SK-N-SH (cell line): ENCODE measurements at regions not wholly inside any gene's neighbourhood (a gene's known extent, or its start where the extent isn't known, plus 50 kb on each side); places are given as distances from the start of the nearest gene placed in this dataset.

Experiments used
- CTCF ChIA-PET: fragments of 300-600, 350-600 bp; formaldehyde crosslinking; extraction: SDS; loops from one replicate; lab custom pipeline; 2021; lab: Yijun Ruan, JAX
- POLR2A ChIA-PET: fragments of 350-600 bp; sonication (Branson Sonifier 250); formaldehyde crosslinking; extraction: SDS; loops from one replicate; lab custom pipeline; 2020; ENCODE audit warnings: antibody characterized with exemption, inconsistent platforms; lab: Yijun Ruan, JAX
- DNase-seq: peaks from one replicate; pipeline ENCODE4 v3.0.0; 2012
- H2AFZ ChIP-seq: fragments of 200-600 bp; sonication (generic); 2 replicates; pipeline ENCODE4 v1.8.1; 2016; ENCODE audit warnings: antibody characterized with exemption, mild to moderate bottlenecking, low read depth
- H3F3A ChIP-seq: fragments of 200-600 bp; sonication (generic); replicated peaks from 2 replicates; pipeline ENCODE3; 2016; ENCODE audit warnings: antibody characterized with exemption, mild to moderate bottlenecking; ENCODE audit not compliant: insufficient read depth
- H3K27ac ChIP-seq, 2 experiments: fragments of 200-500 bp in 1 of 2; fragments of 200-600 bp in 1 of 2; sonication (Bioruptor generic) in 1 of 2; sonication (generic), shearing (Covaris generic) in 1 of 2; 2 replicates each; pipeline versions ENCODE4 v1.5.1 to v1.6.1; 2014 to 2016; ENCODE audit warnings: low read depth in 2 of 2, inconsistent platforms in 1 of 2, low read length in 1 of 2, mild to moderate bottlenecking in 1 of 2, mixed read lengths in 1 of 2
- H3K27me3 ChIP-seq: fragments of 200-600 bp; sonication (generic), shearing (Covaris generic); 2 replicates; pipeline ENCODE4 v1.6.1; 2016; ENCODE audit warnings: mixed run types; ENCODE audit not compliant: insufficient read depth
- H3K36me3 ChIP-seq, 2 experiments: fragments of 200-500 bp in 1 of 2; fragments of 200-600 bp in 1 of 2; sonication (Bioruptor generic) in 1 of 2; sonication (generic) in 1 of 2; replicated peaks in 1 of 2; 2 replicates each; pipeline versions ENCODE3 to v1.5.1; 2014 to 2016; ENCODE audit warnings: low read length in 1 of 2, mild to moderate bottlenecking in 1 of 2; ENCODE audit not compliant: insufficient read depth in 2 of 2, control insufficient read depth in 1 of 2
- H3K4me1 ChIP-seq, 2 experiments: fragments of 200-500 bp in 1 of 2; fragments of 200-600 bp in 1 of 2; sonication (Bioruptor generic) in 1 of 2; sonication (generic), shearing (Covaris generic) in 1 of 2; 2 replicates each; pipeline versions ENCODE4 v1.5.1 to v1.6.1; 2014 to 2016; ENCODE audit warnings: low read depth in 1 of 2, low read length in 1 of 2, mixed run types in 1 of 2; ENCODE audit not compliant: insufficient read depth in 2 of 2, control insufficient read depth in 1 of 2
- H3K4me2 ChIP-seq: fragments of 200-600 bp; sonication (generic), shearing (Covaris generic); 2 replicates; pipeline ENCODE4 v1.6.1; 2017; ENCODE audit warnings: mixed run types
- H3K4me3 ChIP-seq, 2 experiments: fragments of 200-500 bp in 1 of 2; fragments of 200-600 bp in 1 of 2; sonication (Bioruptor generic) in 1 of 2; sonication (generic), shearing (Covaris generic) in 1 of 2; 2 replicates each; pipeline versions ENCODE4 v1.5.1 to v1.8.1; 2014 to 2016; ENCODE audit warnings: low read depth in 2 of 2, inconsistent platforms in 1 of 2, low read length in 1 of 2, mild to moderate bottlenecking in 1 of 2, mixed read lengths in 1 of 2, moderate library complexity in 1 of 2
- H3K79me2 ChIP-seq: fragments of 200-600 bp; sonication (generic); 2 replicates; pipeline ENCODE4 v1.8.1; 2017; ENCODE audit warnings: mild to moderate bottlenecking; ENCODE audit not compliant: insufficient read depth
- H3K9ac ChIP-seq: fragments of 200-600 bp; sonication (generic); 2 replicates; pipeline ENCODE4 v1.6.1; 2017; ENCODE audit warnings: mixed run types
- H3K9me2 ChIP-seq: fragments of 200-600 bp; sonication (generic); 2 replicates; pipeline ENCODE4 v1.6.1; 2017; ENCODE audit warnings: mixed run types
- H3K9me3 ChIP-seq: fragments of 200-600 bp; sonication (generic); 2 replicates; pipeline ENCODE4 v1.6.1; 2017; ENCODE audit warnings: mixed run types, mild to moderate bottlenecking, moderate library complexity
- H4K20me1 ChIP-seq: fragments of 200-600 bp; sonication (generic); 2 replicates; pipeline ENCODE4 v1.6.1; 2017; ENCODE audit warnings: mild to moderate bottlenecking, mixed run types; ENCODE audit not compliant: insufficient read depth
- CHD2 ChIP-seq: fragments of 150-350 bp; IDR thresholded peaks from 2 replicates; pipeline ENCODE4 v1.6.1; 2018; ENCODE audit warnings: low read length; ENCODE audit not compliant: partially characterized antibody
- ELF1 ChIP-seq: IDR thresholded peaks from 2 replicates; pipeline ENCODE4 v1.4.0; 2012
- FOXJ3 ChIP-seq: sonication (generic); formaldehyde crosslinking; IDR thresholded peaks from 2 replicates; pipeline ENCODE4 v1.5.1; 2020; ENCODE audit warnings: mild to moderate bottlenecking, missing genetic modification reagents
- FOXM1 ChIP-seq: IDR thresholded peaks from 2 replicates; pipeline ENCODE4 v1.4.0; 2012; ENCODE audit warnings: low read depth, mild to moderate bottlenecking
- NFIC ChIP-seq: IDR thresholded peaks from 2 replicates; pipeline ENCODE4 v1.4.0; 2012; ENCODE audit warnings: borderline replicate concordance
- NRF1 ChIP-seq: IDR thresholded peaks from 2 replicates; pipeline ENCODE4 v1.6.1; 2012; ENCODE audit warnings: low read depth, mild to moderate bottlenecking, low read length
- POLR2AphosphoS5 ChIP-seq: IDR thresholded peaks from 2 replicates; pipeline ENCODE4 v1.6.1; 2012; ENCODE audit warnings: low read depth, low read length
- RAD21 ChIP-seq: IDR thresholded peaks from 2 replicates; pipeline ENCODE4 v1.6.1; 2012; ENCODE audit warnings: mild to moderate bottlenecking, low read length
- RFX5 ChIP-seq: IDR thresholded peaks from 2 replicates; pipeline ENCODE4 v1.6.1; 2012; ENCODE audit warnings: mild to moderate bottlenecking, improper control_type of control experiment, low read length
- RXRA ChIP-seq: IDR thresholded peaks from 2 replicates; pipeline ENCODE4 v1.4.0; 2012; ENCODE audit warnings: low read depth, mild to moderate bottlenecking, borderline replicate concordance
- WGBS: methylation state at CpG from one replicate; pipeline ENCODE4 v1.1.6; 2017; ENCODE audit warnings: low lambda C conversion rate; 5-methylcytosine and 5-hydroxymethylcytosine counted together
- TF ChIP-seq, protein P1 (sequence below): IDR thresholded peaks from 2 replicates; pipeline ENCODE4 v1.6.1; 2012; ENCODE audit warnings: mild to moderate bottlenecking, low read depth, low read length, moderate library complexity
- TF ChIP-seq, protein P2 (sequence below): fragments of 150-350 bp; IDR thresholded peaks from 2 replicates; pipeline ENCODE4 v1.6.1; 2016; ENCODE audit warnings: mild to moderate bottlenecking, low read depth, low read length

- TF ChIP-seq, protein P1, sequence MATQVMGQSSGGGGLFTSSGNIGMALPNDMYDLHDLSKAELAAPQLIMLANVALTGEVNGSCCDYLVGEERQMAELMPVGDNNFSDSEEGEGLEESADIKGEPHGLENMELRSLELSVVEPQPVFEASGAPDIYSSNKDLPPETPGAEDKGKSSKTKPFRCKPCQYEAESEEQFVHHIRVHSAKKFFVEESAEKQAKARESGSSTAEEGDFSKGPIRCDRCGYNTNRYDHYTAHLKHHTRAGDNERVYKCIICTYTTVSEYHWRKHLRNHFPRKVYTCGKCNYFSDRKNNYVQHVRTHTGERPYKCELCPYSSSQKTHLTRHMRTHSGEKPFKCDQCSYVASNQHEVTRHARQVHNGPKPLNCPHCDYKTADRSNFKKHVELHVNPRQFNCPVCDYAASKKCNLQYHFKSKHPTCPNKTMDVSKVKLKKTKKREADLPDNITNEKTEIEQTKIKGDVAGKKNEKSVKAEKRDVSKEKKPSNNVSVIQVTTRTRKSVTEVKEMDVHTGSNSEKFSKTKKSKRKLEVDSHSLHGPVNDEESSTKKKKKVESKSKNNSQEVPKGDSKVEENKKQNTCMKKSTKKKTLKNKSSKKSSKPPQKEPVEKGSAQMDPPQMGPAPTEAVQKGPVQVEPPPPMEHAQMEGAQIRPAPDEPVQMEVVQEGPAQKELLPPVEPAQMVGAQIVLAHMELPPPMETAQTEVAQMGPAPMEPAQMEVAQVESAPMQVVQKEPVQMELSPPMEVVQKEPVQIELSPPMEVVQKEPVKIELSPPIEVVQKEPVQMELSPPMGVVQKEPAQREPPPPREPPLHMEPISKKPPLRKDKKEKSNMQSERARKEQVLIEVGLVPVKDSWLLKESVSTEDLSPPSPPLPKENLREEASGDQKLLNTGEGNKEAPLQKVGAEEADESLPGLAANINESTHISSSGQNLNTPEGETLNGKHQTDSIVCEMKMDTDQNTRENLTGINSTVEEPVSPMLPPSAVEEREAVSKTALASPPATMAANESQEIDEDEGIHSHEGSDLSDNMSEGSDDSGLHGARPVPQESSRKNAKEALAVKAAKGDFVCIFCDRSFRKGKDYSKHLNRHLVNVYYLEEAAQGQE, result no peak
- TF ChIP-seq FOXJ3 (CRISPR knock-in tag), result no peak
- no peak for TF ChIP-seq ELF1
- TF ChIP-seq NRF1, result no peak
These were observed 71.8 kb upstream of the NDN start (continued) for GRCh38 chr15:23758891-23759290.

DNA sequence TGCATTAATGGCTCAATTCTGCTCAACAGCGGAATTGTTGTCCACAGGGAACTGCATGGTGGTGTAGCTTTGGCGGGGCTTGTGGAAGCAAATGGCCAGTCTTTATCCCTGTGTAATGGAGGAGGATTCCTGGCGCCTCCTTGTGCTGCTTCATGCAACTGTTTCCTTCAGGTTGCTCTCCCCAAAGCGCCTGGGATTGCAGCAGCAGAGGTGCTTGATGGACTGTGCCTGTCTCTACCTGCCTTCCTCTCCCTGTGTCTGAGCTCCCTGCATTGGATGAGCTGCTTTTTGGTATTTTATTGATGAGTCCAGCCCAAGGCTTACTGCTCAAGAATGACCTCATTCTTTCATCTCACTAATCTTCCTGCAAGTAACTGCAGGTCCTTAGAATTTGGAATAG lies 72.9 kb upstream of the NDN start:
- TF ChIP-seq RFX5, result no peak
- no peak for TF ChIP-seq FOXM1
- TF ChIP-seq, protein P2, sequence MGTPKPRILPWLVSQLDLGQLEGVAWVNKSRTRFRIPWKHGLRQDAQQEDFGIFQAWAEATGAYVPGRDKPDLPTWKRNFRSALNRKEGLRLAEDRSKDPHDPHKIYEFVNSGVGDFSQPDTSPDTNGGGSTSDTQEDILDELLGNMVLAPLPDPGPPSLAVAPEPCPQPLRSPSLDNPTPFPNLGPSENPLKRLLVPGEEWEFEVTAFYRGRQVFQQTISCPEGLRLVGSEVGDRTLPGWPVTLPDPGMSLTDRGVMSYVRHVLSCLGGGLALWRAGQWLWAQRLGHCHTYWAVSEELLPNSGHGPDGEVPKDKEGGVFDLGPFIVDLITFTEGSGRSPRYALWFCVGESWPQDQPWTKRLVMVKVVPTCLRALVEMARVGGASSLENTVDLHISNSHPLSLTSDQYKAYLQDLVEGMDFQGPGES, result no peak
- no peak for TF ChIP-seq NFIC
- no peak for TF ChIP-seq POLR2AphosphoS5
- no peak for TF ChIP-seq CHD2
- no peak for TF ChIP-seq RXRA
- no peak overlapping the region for H3K27ac ChIP-seq
- H3K4me3 ChIP-seq, result no peak overlapping the region
- ChIA-PET POLR2A (no interaction called here), CTCF (no interaction called here)
- no peaks in the 10 kb centered on the region for H3K36me3 ChIP-seq
- DNase-seq, result no peak
- no peaks in the 10 kb centered on the region for H3F3A ChIP-seq
- no peaks in the 10 kb centered on the region for H3K9me2 ChIP-seq
- H4K20me1 ChIP-seq, result no peaks in the 10 kb centered on the region
- no peak overlapping the region for H3K4me2 ChIP-seq
- H3K79me2 ChIP-seq, result no peaks in the 10 kb centered on the region
- no peaks in the 10 kb centered on the region for H3K4me1 ChIP-seq
- no peaks in the 10 kb centered on the region for H3K27me3 ChIP-seq
- H2AFZ ChIP-seq, result no peak overlapping the region
- 3% methylated on average over 4 of the region's 4 CpGs for WGBS
- H3K9ac ChIP-seq, result no peak overlapping the region
- no peaks in the 10 kb centered on the region for H3K9me3 ChIP-seq

DNA sequence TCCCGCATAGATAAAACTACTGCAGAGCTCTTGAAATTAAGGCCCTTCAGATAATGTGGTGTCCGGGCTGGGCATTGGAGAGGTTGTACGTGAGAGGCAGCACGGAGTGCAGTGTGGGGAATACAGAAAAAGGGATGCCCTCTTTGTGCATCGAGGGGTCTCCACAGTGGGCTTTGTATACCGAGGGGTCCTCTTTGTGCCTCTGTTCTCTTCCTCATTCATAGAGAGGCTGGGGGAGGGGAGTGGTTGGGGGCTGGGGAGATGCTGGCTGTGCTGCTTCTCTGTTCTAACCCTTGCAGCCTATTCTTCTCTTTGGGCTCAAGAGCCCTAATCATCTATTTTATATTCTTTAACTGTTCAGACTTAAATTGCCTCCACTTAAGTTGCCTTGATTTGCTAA lies 74.3 kb upstream of the NDN start:
- Histone ChIP-seq H3K4me3 (no peak overlapping the region), H3K9ac (no peak overlapping the region), H3F3A (no peaks in the 10 kb centered on the region), H3K79me2 (no peaks in the 10 kb centered on the region), H3K9me3 (no peaks in the 10 kb centered on the region), H3K4me2 (no peak overlapping the region), H2AFZ (no peak overlapping the region), H3K4me1 (no peaks in the 10 kb centered on the region), H3K27me3 (no peaks in the 10 kb centered on the region), H3K9me2 (no peaks in the 10 kb centered on the region), H4K20me1 (no peaks in the 10 kb centered on the region), H3K27ac (no peak overlapping the region), H3K36me3 (no peaks in the 10 kb centered on the region)
- ChIA-PET CTCF (no interaction called here), POLR2A (no interaction called here)
- TF ChIP-seq CHD2 (no peak), RAD21 (no peak)
- DNase-seq, result no peak
- 9% methylated on average over 6 of the region's 6 CpGs for WGBS
